ENCODE measurements at regions not wholly inside any gene's neighbourhood (a gene's known extent, or its start where the extent isn't known, plus 50 kb on each side); places are given as distances from the start of the nearest gene placed in this dataset.

GRCh38 chr11:80330264-80330663, 889.4 kb upstream of the TENM4 start:
- Histone ChIP-seq H4K20me1 (ENCODE audit: control insufficient read depth, insufficient read depth) (no peaks in the 10 kb centered on the region), H2AFZ (ENCODE audit: control insufficient read depth, low read depth, low read length) (no peak overlapping the region), H3K27me3 (replicated peaks in 1 of 2; ENCODE audit: control insufficient read depth in 2 of 2, insufficient read depth in 2 of 2, low read length in 1 of 2) (no peaks in the 10 kb centered on the region), H3K9me3 (replicated peaks; ENCODE audit: control insufficient read depth, insufficient read depth, low read length) (no peaks in the 10 kb centered on the region), H3K79me2 (ENCODE audit: control insufficient read depth, insufficient read depth, low read length) (no peaks in the 10 kb centered on the region), H3K4me2 (ENCODE audit: control insufficient read depth, insufficient read depth) (no peak overlapping the region), H3K9ac (ENCODE audit: control insufficient read depth, insufficient read depth, low read length) (no peak overlapping the region), H3K36me3 (ENCODE audit: control insufficient read depth in 2 of 2, insufficient read depth in 2 of 2, low read length in 1 of 2) (no peaks in the 10 kb centered on the region), H3K27ac (ENCODE audit: control insufficient read depth, insufficient read depth) (no peak overlapping the region), H3K4me1 (ENCODE audit: control insufficient read depth, insufficient read depth, low read length) (no peaks in the 10 kb centered on the region), H3K4me3 (no peak overlapping the region)
- TF ChIP-seq HDAC2 (IDR thresholded peaks at IDR 0.05) = no peak
- no peak for TF ChIP-seq ZNF592 (IDR thresholded peaks at IDR 0.05)
- no peak for TF ChIP-seq MXI1 (IDR thresholded peaks at IDR 0.05; ENCODE audit: low read depth, low read length)
- no peak for TF ChIP-seq SKIL (IDR thresholded peaks at IDR 0.05; ENCODE audit: low read depth, poor library complexity, severe bottlenecking)
- no peak for TF ChIP-seq RB1 (IDR thresholded peaks at IDR 0.05; ENCODE audit: borderline replicate concordance)
- no peak for TF ChIP-seq CTCF (IDR thresholded peaks at IDR 0.05 in 2 of 3, conservative IDR thresholded peaks at IDR 0.05 in 1 of 3; ENCODE audit: control insufficient read depth in 2 of 3, extremely low read depth in 1 of 3, insufficient read depth in 1 of 3, low read depth in 3 of 3, low read length in 3 of 3)
- TF ChIP-seq MEF2A (IDR thresholded peaks at IDR 0.05; ENCODE audit: insufficient read depth, low read depth, low read length) = no peak
- TF ChIP-seq IRF5 (IDR thresholded peaks at IDR 0.05; ENCODE audit: borderline replicate concordance) = no peak
- no peak for TF ChIP-seq KLF5 (IDR thresholded peaks at IDR 0.05; ENCODE audit: partially characterized antibody)
- TF ChIP-seq KAT2A (conservative IDR thresholded peaks at IDR 0.05; ENCODE audit: control insufficient read depth, low read depth, low read length) = no peak
- no peak for TF ChIP-seq PBX3 (IDR thresholded peaks at IDR 0.05; ENCODE audit: insufficient replicate concordance, low read depth, low read length)
- RAD21 ChIA-PET (ENCODE audit: unreplicated experiment) = no interaction called here
- CTCF ChIA-PET = interaction anchor here (1.2 kb wide), 1 partner anchor 11 kb away, joined by 3 read pairs; no protein-coding TSS in a partner anchor
- FAIRE-seq = no peak
- 2% methylated on average over 3 of the region's 3 CpGs for WGBS (ENCODE audit: insufficient coverage, insufficient replicate concordance, low lambda C conversion rate, missing lambda C conversion rate)
- no TSS peak for BruUV-seq (replicated peaks)
- intact Hi-C loops (cut with micrococcal nuclease; ENCODE audit: unreplicated experiment) (no loop called here), in situ Hi-C loops (cut with MboI) (no loop called here)
- no peak for DNase-seq (ENCODE audit: low read depth, low spot score)
- SMC1A ChIA-PET (ENCODE audit: uncharacterized antibody, unreplicated experiment) = no interaction called here
- POLR2A ChIA-PET = no interaction called here
- no peak for ATAC-seq
